ENCODE measurements at regions not wholly inside any gene's neighbourhood (a gene's known extent, or its start where the extent isn't known, plus 50 kb on each side); places are given as distances from the start of the nearest gene placed in this dataset.

DNA sequence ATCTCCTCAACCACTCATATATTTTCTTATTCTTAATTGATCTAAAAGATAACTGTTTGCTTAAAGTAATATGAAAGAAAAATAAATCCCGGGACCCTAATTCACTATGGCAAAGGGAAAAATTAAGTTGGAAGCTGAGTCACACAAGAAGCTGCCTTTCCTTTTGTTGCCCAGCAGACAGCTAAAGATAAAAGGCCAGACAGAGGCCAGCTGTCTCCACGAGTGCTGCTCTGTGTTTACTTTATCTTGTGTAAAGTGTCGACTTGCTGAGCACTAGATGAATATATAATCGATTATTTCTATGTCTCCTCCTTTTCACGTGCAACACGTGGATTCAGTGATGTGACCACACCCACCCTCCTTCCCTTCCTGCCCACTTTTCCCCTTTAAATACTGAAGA, 52.8 kb upstream of the NSMCE3 start:
- TF ChIP-seq, protein P1, sequence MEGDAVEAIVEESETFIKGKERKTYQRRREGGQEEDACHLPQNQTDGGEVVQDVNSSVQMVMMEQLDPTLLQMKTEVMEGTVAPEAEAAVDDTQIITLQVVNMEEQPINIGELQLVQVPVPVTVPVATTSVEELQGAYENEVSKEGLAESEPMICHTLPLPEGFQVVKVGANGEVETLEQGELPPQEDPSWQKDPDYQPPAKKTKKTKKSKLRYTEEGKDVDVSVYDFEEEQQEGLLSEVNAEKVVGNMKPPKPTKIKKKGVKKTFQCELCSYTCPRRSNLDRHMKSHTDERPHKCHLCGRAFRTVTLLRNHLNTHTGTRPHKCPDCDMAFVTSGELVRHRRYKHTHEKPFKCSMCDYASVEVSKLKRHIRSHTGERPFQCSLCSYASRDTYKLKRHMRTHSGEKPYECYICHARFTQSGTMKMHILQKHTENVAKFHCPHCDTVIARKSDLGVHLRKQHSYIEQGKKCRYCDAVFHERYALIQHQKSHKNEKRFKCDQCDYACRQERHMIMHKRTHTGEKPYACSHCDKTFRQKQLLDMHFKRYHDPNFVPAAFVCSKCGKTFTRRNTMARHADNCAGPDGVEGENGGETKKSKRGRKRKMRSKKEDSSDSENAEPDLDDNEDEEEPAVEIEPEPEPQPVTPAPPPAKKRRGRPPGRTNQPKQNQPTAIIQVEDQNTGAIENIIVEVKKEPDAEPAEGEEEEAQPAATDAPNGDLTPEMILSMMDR (IDR thresholded peaks at IDR 0.05): no peak
- TF ChIP-seq POLR2A (IDR thresholded peaks at IDR 0.05): no peak
